K562 (cell line): ENCODE measurements at regions not wholly inside any gene's neighbourhood (a gene's known extent, or its start where the extent isn't known, plus 50 kb on each side); places are given as distances from the start of the nearest gene placed in this dataset.

Experiments
- ATAC-seq: fragments of 200-7000 bp; cut with Tn5 transposase; 3 replicates; pipeline ENCODE4 v1.9.1; 2020; ENCODE audit warnings: moderate library complexity
- BruUV-seq: library from RNA; stranded (reverse); fragments of 400-500 nt; replicated peaks from 2 replicates; lab custom pipeline; 2021; lab: Mats Ljungman, UMichigan
- CTCF ChIA-PET: fragments of 300-600 bp; formaldehyde crosslinking; extraction: SDS; loops from one replicate; lab custom pipeline; 2021; ENCODE audit warnings: low intra/inter-chr PET ratio; lab: Yijun Ruan, JAX
- POLR2A ChIA-PET: fragments of 300-600, 350-650 bp; sonication (Branson Sonifier 250); formaldehyde crosslinking; extraction: SDS; loops from one replicate; lab custom pipeline; 2021; ENCODE audit warnings: antibody characterized with exemption, inconsistent platforms; lab: Yijun Ruan, JAX
- DNase-seq, 4 experiments: peaks; one replicate each; pipeline versions ENCODE4 v3.0.0 to v3.0.0-alpha.2; 2011 to 2018; ENCODE audit warnings: low spot score in 3 of 4, mixed read lengths in 3 of 4; ENCODE audit errors: extremely low read depth in 1 of 4
- FAIRE-seq: peaks from 2 replicates; lab custom pipeline; 2011; peaks lifted over from hg19 to GRCh38; lab: Jason Lieb, UNC
- H2AFZ ChIP-seq: 2 replicates; pipeline ENCODE4 v1.6.0; 2011; ENCODE audit warnings: low read depth, low read length, control low read depth, inconsistent platforms
- H3K27ac ChIP-seq: fragments of 200-600 bp; 3 replicates; pipeline ENCODE4 v1.8.0; 2011; ENCODE audit warnings: low read depth, mild to moderate bottlenecking, control low read depth, inconsistent platforms, low read length, moderate library complexity, mixed read lengths; ENCODE audit errors: extremely low read depth
- H3K27me3 ChIP-seq, 2 experiments: fragments of 300-600 bp in 1 of 2; 2 replicates in 1 of 2; 3 replicates in 1 of 2; pipeline versions ENCODE4 v1.6.0 to v1.8.0; 2011; ENCODE audit warnings: inconsistent platforms in 2 of 2, low read length in 2 of 2, mild to moderate bottlenecking in 1 of 2, mixed read lengths in 1 of 2, moderate library complexity in 1 of 2; ENCODE audit not compliant: control insufficient read depth in 2 of 2, insufficient read depth in 2 of 2
- H3K36me3 ChIP-seq: fragments of 300-600 bp; 3 replicates; pipeline ENCODE4 v1.8.0; 2011; ENCODE audit warnings: mild to moderate bottlenecking, low read length, inconsistent platforms; ENCODE audit not compliant: control insufficient read depth, insufficient read depth
- H3K4me1 ChIP-seq, 2 experiments: fragments of 200-600 bp in 1 of 2; replicated peaks in 1 of 2; 2 replicates in 1 of 2; 3 replicates in 1 of 2; pipeline versions ENCODE4 v1.5.1 to v1.8.0; 2011; ENCODE audit warnings: inconsistent platforms in 2 of 2, low read length in 2 of 2, mild to moderate bottlenecking in 1 of 2, mixed read lengths in 1 of 2, moderate library complexity in 1 of 2; ENCODE audit not compliant: control insufficient read depth in 2 of 2, insufficient read depth in 2 of 2
- H3K4me2 ChIP-seq: 2 replicates; pipeline ENCODE4 v1.6.1; 2011; ENCODE audit warnings: low read length, control low read depth, inconsistent platforms, mixed read lengths; ENCODE audit not compliant: insufficient read depth
- H3K4me3 ChIP-seq: fragments of 200-600 bp; sonication (generic), shearing (Covaris generic); 2 replicates; pipeline ENCODE4 v1.5.1; 2016; ENCODE audit warnings: control low read depth, inconsistent platforms
- H3K79me2 ChIP-seq: fragments of 200-600 bp; 3 replicates; pipeline ENCODE4 v1.8.0; 2011; ENCODE audit warnings: low read length, inconsistent platforms; ENCODE audit not compliant: control insufficient read depth, insufficient read depth
- H3K9ac ChIP-seq, 2 experiments: 2 replicates each; pipeline versions ENCODE4 v1.6.0 to v1.6.1; 2011; ENCODE audit warnings: low read depth in 2 of 2, low read length in 2 of 2, control low read depth in 1 of 2, inconsistent platforms in 1 of 2, mild to moderate bottlenecking in 1 of 2, mixed read lengths in 1 of 2; ENCODE audit not compliant: insufficient read depth in 1 of 2
- H3K9me1 ChIP-seq: one replicate; pipeline ENCODE4 v1.6.0; 2011; ENCODE audit warnings: inconsistent platforms, mild to moderate bottlenecking, low read length, moderate library complexity; ENCODE audit not compliant: control insufficient read depth, insufficient read depth
- H3K9me3 ChIP-seq: replicated peaks from 2 replicates; pipeline ENCODE4 v1.5.1; 2011; ENCODE audit warnings: low read depth, low read length, inconsistent platforms; ENCODE audit not compliant: control insufficient read depth, insufficient read depth
- H4K20me1 ChIP-seq: replicated peaks from 2 replicates; pipeline ENCODE4 v1.6.1; 2011; ENCODE audit warnings: low read length, inconsistent platforms, mixed read lengths; ENCODE audit not compliant: control insufficient read depth, insufficient read depth
- ATF6 ChIP-seq: sonication (generic); formaldehyde crosslinking; IDR thresholded peaks from 2 replicates; pipeline ENCODE4 v1.4.0; 2020; ENCODE audit warnings: mild to moderate bottlenecking, missing genetic modification reagents
- GTF2A2 ChIP-seq: IDR thresholded peaks from 2 replicates; pipeline ENCODE4 v1.6.1; 2016; ENCODE audit warnings: mild to moderate bottlenecking, missing genetic modification characterization, missing compliant biosample characterization
- MTA2 ChIP-seq: fragments of 450-650 bp; IDR thresholded peaks from 2 replicates; pipeline ENCODE4 v1.6.1; 2016; ENCODE audit warnings: low read depth
- MTA3 ChIP-seq: fragments of 450-650 bp; formaldehyde crosslinking; IDR thresholded peaks from 2 replicates; pipeline ENCODE4 v1.6.1; 2017; ENCODE audit warnings: mild to moderate bottlenecking, borderline replicate concordance
- NR1H2 ChIP-seq: sonication (generic); formaldehyde crosslinking; IDR thresholded peaks from 2 replicates; pipeline ENCODE4 v1.4.0; 2020; ENCODE audit warnings: mild to moderate bottlenecking, missing genetic modification reagents
- ZNF778 ChIP-seq: fragments of 450-650 bp; formaldehyde crosslinking; IDR thresholded peaks from 2 replicates; pipeline ENCODE4 v1.4.0; 2020; ENCODE audit warnings: mild to moderate bottlenecking, moderate library complexity
- WGBS: fragments of 100-300 bp; shearing (Covaris generic); methylation state at CpG from one replicate; pipeline ENCODE4 v1.1.6; 2016; ENCODE audit warnings: low coverage, mixed read lengths; ENCODE audit not compliant: insufficient coverage; ENCODE audit errors: missing lambda C conversion rate; 5-methylcytosine and 5-hydroxymethylcytosine counted together
- in situ Hi-C: fragments of 300-500 bp; cut with MboI; formaldehyde crosslinking; loops from 4 replicates; pipeline ENCODE4 v1.15.0; 2018; ENCODE audit warnings: inconsistent platforms, mixed read lengths
- intact Hi-C: fragments of 100-400 bp; cut with micrococcal nuclease; formaldehyde crosslinking; loops from 2 replicates; pipeline ENCODE4 v1.14.2; 2022

DNA sequence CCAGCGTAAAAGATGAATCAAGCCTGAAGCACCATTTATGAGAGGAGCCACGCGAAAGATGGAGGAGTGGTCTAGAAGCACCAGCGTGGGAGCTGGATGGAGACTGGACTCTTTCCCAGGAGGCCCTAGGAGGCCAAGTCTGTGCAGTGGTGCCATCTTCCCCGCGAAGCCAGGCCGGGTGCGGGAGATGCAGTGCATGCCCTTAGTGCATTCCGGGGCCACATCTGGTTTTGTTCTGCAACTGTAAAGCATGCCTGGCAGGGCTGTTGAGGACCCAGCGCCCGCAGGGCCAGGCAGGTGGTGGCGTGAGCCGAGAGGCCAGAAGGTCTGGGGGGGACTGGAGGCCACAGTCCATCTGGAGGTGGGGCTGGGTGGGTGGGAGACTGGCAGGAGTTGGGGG lies 78.6 kb upstream of the ADRA2C start:
- H3K27me3 ChIP-seq = peaks cover 48 to 79% of the 10 kb centered on the region in 2 experiments; a peak in 4 of 5 replicates
- ATAC-seq (no peak), DNase-seq (no peak), FAIRE-seq (no peak)
- no peaks in the 10 kb centered on the region for H3K79me2 ChIP-seq
- CTCF ChIA-PET = no interaction called here
- H3K27ac ChIP-seq = no peak overlapping the region
- H3K4me1 ChIP-seq = peaks cover 0 to 4% of the 10 kb centered on the region in 2 experiments; a peak in 1 of 5 replicates
- intact Hi-C loops (no loop called here), in situ Hi-C loops (no loop called here)
- no peaks in the 10 kb centered on the region for H3K36me3 ChIP-seq
- H3K9me3 ChIP-seq = no peaks in the 10 kb centered on the region
- no peak overlapping the region for H3K9ac ChIP-seq
- peaks cover 5% of the 10 kb centered on the region for H3K9me1 ChIP-seq
- POLR2A ChIA-PET = no interaction called here
- TF ChIP-seq ZNF778 (CRISPR knock-in tag) (no peak), MTA3 (no peak), NR1H2 (no peak), MTA2 (no peak), ATF6 (CRISPR knock-in tag) (no peak), GTF2A2 (tag) (no peak)
- no TSS peak for BruUV-seq
- H3K4me2 ChIP-seq = no peak overlapping the region
- 0 out of 2 replicates have a peak, but pooled peaks cover 10% of the 10 kb centered on the region for H4K20me1 ChIP-seq
- WGBS = 15% methylated on average over 12 of the region's 13 CpGs
- no peak overlapping the region for H3K4me3 ChIP-seq
- H2AFZ ChIP-seq = no peak overlapping the region
